ENCODE measurements at regions not wholly inside any gene's neighbourhood (a gene's known extent, or its start where the extent isn't known, plus 50 kb on each side); places are given as distances from the start of the nearest gene placed in this dataset.

- TF ChIP-seq REST (IDR thresholded peaks at IDR 0.05; ENCODE audit: unreplicated experiment) (no peak), STAT1 (IDR thresholded peaks at IDR 0.05; ENCODE audit: unreplicated experiment) (no peak), CREB1 (CRISPR knock-in tag; IDR thresholded peaks at IDR 0.05; ENCODE audit: low read depth) (no peak), ETS1 (IDR thresholded peaks at IDR 0.05) (no peak), ZNF114 (CRISPR knock-in tag; IDR thresholded peaks at IDR 0.05) (no peak), NANOG (IDR thresholded peaks at IDR 0.05; ENCODE audit: borderline replicate concordance) (no peak), ZNF331 (CRISPR knock-in tag; IDR thresholded peaks at IDR 0.05; ENCODE audit: low read depth) (no peak), CTCF (conservative IDR thresholded peaks at IDR 0.05; ENCODE audit: low read depth in 2 of 2) (no peak), EZH2phosphoT487 (IDR thresholded peaks at IDR 0.05; ENCODE audit: unreplicated experiment) (no peak), EZH2 (IDR thresholded peaks at IDR 0.05; ENCODE audit: low read depth, unreplicated experiment) (no peak)
These were observed 76.0 kb upstream of the DHRSX start (continued) for GRCh38 chrX:2576793-2577192.

GRCh38 chrX:2574271-2574670 is 73.5 kb upstream of the DHRSX start:
- Histone ChIP-seq H3K36me3 (ENCODE audit: insufficient read depth) (no peaks in the 10 kb centered on the region), H3K4me3 (no peak overlapping the region), H3K27me3 (ENCODE audit: insufficient read depth) (no peaks in the 10 kb centered on the region), H3F3A (replicated peaks; ENCODE audit: low read depth) (no peaks in the 10 kb centered on the region), H3K79me2 (replicated peaks; ENCODE audit: insufficient read depth) (no peaks in the 10 kb centered on the region), H3K4me1 (ENCODE audit: insufficient read depth) (peaks cover 10% of the 10 kb centered on the region), H4K20me1 (replicated peaks; ENCODE audit: insufficient read depth) (no peaks in the 10 kb centered on the region), H3K4me2 (no peak overlapping the region), H3K27ac (ENCODE audit: low read depth) (no peak overlapping the region), H2AFZ (no peak overlapping the region), H3K9me2 (ENCODE audit: insufficient read depth) (no peaks in the 10 kb centered on the region)
- H3K4me1 Mint-ChIP-seq: peaks cover 14% of the 10 kb centered on the region
- no peak overlapping the region for H3K4me3 Mint-ChIP-seq
- peaks cover 7% of the 10 kb centered on the region for H3K9me3 Mint-ChIP-seq
- TF ChIP-seq ETS1 (IDR thresholded peaks at IDR 0.05) (no peak), NANOG (IDR thresholded peaks at IDR 0.05; ENCODE audit: borderline replicate concordance) (no peak), POLR2AphosphoS5 (IDR thresholded peaks at IDR 0.05; ENCODE audit: low read depth) (no peak), ZNF114 (CRISPR knock-in tag; IDR thresholded peaks at IDR 0.05) (no peak)
- no peak for DNase-seq (ENCODE audit: low spot score)
- H3K27ac Mint-ChIP-seq: no peak overlapping the region
- ATAC-seq: no peak
- H3K36me3 Mint-ChIP-seq (ENCODE audit: low read depth): peaks cover 7% of the 10 kb centered on the region; the same call in 2 of the 3 replicates
- H3K27me3 Mint-ChIP-seq (ENCODE audit: insufficient read depth, low read depth, poor library complexity): peaks cover 11% of the 10 kb centered on the region
